ENCODE measurements at regions not wholly inside any gene's neighbourhood (a gene's known extent, or its start where the extent isn't known, plus 50 kb on each side); places are given as distances from the start of the nearest gene placed in this dataset.
"Not testable (repeated sequence)": the region's sequence is repeated elsewhere in the genome, so short reads cannot be mapped to it uniquely, and the experiment has no call there.

DNA sequence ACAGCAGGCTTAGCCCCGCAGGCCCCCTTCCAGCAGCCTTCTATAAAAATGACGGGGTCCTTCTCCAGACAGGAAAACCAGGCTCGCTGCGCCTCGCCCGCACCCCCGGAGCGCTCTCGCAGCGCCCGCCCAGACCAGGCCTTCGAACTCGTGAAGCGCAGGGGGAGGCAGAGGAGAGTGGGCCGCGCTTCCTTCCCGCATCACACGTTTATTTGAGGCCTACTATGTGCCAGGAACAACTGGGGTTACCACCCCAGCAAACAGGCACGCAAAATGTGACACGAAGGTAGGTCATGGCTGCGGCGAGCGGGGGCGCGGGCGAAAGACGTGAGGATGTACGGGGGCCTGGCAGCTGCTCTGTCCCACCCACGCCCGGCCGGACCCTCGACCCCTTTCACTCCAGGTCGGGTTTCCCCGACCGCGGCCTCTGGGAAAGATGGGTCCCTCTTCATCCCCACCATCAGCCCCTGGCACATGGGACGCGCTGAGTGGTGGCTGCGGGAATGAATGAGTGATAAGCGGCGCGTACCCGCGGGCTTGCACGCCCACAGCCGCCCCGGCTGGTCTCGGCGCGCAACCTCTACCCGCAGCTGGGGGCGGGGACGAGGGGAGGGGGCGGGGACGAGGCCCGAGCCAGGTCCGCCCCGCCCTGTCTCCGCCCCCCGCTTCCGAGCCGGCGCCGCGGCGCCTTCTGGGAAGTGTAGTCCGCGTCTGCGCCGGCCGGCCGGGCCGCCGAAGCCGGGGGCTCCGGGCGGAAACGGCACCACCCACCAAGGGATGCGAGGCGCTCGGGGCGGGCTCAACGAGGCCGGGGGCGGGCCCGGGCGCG is 59.1 kb downstream of the ZNF467 start:
- peak; percentile 78 for DNase-seq

DNA sequence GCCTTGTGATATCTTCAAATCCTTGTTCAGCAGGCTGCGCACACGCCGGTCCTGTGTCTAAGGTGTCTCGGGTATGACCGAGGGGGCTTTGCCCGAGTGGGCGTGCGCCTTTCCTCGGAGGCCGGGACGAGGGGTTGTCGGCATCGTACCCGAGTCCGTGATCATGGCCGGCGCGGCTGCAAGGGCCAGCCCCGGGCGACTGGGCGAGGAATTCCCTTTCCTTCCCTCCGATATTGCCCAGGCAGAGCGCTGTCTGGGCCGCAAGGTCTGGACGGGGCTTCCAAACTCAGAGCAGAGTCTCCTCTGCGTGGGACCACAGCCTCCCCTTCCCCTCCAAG is 59.7 kb downstream of the ZNF467 start:
- no peak for DNase-seq

DNA sequence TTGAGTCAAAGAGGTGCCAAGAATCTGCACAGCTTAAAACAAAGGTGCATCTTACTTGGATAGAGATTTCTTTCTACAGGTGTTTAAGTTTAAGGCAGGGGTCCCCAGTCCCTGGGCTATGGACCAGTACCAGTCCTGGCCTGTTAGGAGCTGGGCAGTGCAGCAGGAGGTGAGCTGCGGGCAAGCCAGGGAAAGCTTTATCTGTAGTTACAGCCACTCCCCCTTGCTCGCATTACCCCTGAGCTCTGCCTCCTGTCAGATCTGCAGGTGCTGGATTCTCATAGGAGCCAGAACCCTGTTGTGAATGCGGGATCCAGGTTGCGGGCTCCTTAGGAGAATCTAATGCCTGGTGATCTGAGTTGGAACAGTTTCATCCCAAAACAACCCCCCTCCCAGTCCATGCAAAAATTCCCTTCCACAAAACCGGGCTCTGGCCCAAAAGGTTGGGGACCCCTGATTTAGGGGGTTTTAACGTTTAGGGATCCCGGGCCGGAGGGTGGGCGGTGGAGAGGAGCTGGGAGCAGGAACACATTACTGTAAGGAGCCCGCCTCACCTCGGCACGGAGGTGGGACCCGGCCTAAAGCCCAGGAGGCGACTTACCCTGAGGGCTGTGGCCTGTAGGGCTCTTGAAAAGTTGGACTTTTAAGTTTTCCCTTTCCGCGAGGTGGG is 60.2 kb downstream of the ZNF467 start:
- DNase-seq = no peak

DNA sequence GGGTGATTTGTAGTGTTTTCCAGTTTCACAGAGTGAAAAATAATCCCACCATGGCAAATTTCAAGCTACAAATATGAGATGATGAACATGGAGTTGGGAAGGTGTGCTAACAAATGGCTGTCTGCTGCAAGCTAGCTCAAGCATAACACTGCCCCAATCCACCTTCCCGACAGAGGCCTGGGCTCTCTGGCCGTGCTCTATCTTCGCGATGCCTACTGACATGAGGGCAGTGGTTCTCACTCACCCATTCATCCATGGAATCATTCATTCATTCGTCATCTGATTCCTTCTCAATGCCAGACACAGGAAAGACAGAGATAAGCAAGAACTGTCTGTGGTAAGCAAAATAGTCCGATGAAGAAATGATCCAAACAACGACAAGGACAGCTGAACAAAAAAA is 65.4 kb downstream of the ZNF467 start:
- DNase-seq = no peak

DNA sequence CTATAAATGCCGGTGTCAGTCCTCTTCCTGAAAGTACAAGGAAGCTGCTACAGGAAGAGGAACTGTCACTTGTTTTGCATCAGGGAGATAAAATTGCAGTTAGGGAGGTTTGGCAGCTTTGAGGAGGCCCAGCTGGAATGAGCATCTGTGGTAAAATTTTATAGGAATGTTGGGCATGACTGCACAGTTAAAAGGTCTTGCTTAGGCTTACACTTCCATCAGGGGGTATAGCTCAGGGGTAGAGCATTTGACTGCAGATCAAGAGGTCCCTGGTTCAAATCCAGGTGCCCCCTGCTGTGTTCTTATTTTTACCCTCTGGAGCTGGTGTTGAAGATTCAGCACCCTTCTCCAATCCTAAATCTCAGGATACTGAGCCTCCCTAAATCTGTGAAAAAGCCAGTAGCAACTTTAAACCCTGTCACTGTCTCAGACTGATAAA is 65.9 kb downstream of the ZNF467 start:
- DNase-seq = no peak

DNA sequence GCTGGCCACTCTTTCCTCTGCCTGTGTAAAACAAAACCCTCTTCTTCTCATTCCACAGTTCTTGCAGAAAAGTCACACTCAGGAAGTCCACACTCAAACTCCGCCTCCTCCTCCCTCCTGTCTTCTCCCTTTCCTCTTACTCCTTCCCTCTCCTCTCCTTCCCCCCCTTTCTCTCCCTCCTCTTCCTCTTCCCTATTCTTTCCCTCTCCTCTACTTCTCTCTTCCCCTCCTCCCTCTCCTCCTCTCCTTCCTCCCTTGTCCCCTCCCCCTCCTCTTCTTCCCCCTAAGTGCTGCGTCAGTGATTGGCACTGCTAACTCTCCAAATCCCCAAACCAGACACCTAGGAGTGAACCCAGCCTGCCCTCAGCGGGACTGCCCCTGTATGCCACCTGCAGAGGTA is 67.0 kb downstream of the ZNF467 start:
- no peak for DNase-seq

DNA sequence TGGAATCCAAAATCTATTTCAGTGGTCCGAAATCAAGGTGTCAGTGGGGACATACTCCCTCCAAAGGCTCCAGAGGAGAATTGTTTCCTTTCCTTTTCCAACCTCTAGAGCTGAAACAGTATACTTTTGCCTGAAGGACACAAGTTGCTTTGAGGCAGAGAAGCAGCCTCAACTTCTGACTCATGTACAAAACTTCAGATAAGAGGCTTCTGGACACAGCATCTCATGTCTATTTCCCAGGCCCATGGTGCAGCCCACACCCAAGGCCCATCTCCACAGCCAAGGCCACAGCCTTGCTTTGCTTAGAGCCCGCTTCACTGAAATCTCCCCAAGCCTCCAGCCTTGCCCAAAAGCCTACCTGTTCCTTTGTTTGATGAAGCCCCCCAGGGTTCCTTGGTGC is 68.9 kb downstream of the ZNF467 start:
- DNase-seq = no peak

DNA sequence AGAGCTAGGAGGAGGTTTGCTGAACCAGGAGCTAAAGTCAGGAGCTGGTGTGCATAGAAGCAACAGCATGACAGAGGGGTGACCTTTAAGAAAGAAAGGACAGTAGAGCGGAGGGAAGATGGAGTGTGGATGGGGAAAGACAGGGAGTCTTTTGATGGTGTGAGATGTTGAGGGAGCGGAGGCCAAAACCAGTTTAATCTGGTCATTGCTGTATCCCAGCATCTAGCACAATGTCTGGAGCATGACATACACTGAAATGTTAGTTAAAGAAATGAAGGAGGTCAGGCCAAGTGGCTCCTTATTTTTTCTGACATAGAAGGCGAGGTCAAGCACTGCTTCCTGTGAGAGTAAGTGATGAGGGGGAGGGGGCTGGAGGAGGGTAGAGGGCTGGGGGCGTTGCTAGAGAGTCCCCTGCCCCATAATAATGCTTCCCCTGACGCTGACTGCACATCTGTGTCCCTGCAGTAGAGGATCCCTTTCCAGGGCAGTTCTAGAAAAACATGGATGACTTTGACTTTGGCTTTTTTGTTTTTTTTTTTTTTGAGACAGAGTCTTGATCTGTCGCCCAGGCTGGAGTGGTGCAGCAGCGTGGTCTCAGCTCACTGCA is 70.2 kb downstream of the ZNF467 start:
- DNase-seq = no peak

DNA sequence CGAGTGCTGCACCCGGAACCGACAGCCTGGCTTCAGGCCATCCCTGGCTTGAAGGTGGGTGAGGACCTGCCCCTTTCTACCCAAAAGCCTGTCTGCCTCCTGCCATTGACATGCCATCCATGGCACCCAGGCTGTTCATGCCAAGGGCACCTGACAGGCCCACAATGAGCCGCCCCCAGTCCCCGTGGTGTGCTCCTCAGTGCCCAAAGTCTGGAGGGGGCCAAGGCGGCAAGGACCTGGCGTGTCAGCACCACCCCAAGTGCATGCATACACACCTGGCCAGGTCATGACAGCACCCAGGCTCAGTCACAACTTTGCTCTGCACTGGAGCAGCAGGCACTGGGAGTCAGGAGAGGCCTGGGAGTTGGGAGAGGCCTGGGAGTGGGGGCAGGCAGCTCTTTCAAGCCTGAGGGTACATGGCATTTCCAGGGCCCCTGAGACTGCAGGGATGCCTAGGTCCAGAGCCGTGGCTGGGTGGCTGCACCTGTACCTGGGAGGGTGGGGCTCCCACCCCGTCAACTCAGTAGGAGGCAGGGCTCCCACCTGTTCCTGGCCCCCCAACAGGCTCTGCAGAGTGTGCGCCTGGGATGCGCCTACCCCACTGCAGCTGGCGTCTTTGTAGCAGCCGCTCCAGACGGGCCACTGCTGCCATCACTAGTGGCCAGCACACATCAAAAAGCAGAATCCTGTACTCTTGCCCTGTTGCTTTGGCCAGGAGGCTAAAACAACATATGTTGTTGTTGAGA is 71.7 kb downstream of the ZNF467 start:
- DNase-seq = no peak

DNA sequence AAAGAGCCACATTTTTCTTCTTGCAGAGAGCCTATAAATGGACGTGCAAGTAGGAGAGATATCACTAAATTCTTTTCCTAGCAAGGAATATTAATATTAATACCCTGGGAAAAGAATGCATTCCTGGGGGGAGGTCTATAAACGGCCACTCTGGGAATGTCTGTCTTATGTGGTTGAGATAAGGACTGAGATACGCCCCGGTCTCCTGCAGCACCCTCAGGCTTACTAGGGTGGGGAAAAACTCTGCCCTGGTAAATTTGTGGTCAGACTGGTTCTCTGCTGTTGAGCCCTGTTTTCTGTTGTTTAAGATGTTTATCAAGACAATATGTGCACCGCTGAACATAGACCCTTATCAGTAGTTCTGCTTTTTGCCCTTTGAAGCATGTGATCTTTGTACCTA is 75.6 kb downstream of the ZNF467 start:
- DNase-seq = not testable (repeated sequence)

DNA sequence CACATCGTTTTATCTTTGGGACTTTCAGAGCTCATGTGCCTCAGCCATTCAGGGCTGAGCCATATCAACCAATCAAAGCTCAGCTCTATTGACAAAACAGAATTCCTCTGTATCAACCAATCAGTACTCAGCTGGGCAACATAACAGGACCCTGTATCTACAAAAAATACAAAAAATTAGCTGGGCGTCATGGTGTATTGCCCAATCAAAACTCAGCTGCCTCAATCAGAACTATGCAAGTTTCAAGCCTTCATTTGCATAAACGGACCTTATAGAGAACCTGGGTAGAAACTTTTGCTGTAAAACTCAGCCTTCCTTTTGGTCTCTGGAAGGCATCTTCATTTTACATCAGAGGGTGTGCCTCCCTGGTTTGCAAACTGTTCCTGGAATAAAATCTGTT is 77.1 kb downstream of the ZNF467 start:
- no peak for DNase-seq

DNA sequence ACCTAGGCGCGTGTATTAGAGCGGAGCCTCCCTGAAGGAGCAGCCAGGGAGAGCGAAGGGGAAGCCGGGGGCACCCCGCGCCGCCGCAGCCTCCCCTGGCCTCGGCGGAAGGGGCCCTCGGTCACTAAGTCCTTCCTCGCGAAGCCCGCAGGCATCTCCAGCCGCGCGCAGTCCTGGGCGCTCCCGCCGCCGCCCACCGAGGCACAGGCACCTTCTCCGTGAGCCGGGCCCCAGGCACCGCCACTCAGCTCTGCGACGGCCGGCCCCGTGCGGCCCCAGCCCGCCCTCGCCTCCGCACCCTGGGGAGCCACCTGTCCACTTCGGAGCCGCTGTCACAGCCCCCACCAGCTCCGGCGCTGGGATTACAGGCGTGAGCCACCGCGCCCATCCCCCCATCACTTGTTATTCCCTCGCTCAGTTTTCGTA is 80.8 kb downstream of the ZNF467 start:
- DNase-seq = no peak

DNA sequence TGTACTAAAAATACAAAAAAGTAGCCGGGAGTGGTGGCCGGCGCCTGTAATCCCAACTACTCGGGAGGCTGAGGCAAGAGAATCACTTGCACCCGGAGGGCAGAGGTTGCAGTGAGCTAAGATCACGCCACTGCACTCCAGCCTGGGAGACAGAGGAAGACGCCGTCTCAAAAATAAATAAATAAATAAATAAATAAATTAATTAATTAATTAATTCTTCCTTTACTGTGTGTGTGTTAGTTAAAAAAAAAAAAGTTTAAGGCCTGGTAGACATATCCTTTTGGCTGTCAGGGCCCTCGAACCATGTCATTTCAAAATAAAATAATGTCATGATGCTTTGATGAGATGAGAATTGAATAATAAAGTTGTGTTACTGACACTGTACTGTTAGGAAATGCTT is 81.3 kb downstream of the ZNF467 start:
- no peak for DNase-seq

DNA sequence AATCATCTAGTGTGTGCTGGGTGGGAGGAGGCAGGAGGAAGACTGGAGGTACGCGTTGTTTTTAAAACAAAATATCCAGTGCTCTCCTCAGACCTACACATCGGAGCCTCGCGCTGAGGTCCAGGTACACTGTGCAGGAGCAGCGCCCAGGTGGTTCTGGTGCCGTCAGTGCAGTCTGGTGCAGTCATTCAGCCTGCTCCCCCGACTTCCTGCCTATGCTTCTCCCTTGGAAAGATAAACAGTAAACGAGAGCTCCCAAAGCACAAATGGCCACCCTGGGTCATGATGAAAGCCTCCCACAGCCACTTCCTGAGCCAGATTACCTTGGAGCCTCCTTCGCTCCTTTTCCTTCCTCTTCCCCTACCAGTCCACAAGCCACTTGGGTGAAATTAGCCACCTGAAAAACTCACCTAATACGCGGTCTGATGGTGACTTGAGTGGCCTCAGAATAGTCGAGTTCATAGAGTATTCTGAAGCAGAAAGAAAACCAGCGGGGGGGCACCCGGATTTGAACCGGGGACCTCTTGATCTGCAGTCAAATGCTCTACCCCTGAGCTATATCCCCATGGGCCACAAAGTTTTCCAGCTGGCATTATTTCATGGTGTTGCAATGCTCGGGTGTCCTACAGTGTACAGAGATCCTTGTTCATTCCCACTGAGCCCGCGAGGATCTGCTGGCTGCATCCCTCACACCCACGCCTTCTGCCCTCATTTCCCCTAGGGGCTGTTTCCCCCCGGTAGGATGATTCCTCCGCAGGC is 82.5 kb downstream of the ZNF467 start:
- no peak for DNase-seq

DNA sequence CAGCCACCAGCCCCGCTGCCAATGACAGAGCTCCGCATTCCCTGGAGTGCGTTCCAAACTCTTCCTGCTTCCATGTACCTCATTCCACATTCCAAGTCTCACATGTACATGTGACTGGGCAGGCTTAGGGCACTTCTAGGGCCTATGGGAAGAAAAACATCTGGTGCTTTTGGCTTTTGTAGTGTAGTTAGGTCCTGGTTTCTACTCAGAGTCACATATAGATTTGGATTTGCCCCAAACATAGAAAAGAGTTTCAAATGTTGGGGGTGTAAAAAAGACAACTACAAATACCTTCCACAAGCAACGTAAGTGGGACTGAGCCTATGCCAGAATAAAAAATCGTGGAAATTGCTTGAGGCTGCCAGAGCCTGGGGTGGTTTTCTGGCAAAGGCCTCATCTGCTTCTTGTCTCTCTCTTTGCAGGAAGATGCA is 84.1 kb downstream of the ZNF467 start:
- DNase-seq = no peak

DNA sequence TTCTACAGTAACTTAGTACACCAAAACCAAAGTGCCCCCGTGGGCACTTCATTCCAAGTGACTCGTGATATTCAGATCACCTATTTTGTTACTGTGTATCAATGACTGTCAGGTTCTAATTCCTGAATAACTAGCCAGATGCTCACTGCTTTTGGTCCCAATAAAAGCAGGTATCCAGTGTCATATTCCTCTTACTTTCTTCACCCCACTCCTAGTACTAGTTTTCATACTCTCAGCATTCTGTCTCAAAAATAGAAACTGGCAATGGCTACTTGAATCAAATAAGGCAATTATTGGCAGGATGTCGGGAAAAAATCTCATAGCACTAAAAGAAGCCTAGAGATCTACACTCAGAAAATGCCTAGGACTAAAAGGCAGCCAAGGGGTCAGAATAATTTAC is 84.6 kb downstream of the ZNF467 start:
- no peak for DNase-seq

DNA sequence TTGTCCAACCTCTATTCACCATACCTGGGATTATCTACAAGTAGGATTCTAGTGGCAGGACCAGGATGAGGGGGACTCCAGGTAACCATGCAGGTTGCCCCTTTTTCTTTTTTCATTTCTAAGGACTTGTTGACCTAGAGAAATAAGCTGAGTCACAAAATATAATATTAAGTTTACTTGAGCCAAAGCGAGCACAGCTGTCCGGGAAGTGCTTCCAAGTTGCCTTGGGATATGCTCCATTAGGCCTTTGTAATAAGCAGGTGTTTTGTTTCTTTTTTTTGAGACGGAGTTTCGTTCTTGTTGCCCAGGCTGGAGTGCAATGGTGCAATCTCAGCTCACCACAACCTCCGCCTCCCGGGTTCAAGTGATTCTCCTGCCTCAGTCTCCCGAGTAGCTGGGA is 85.6 kb downstream of the ZNF467 start:
- not testable (repeated sequence) for DNase-seq

DNA sequence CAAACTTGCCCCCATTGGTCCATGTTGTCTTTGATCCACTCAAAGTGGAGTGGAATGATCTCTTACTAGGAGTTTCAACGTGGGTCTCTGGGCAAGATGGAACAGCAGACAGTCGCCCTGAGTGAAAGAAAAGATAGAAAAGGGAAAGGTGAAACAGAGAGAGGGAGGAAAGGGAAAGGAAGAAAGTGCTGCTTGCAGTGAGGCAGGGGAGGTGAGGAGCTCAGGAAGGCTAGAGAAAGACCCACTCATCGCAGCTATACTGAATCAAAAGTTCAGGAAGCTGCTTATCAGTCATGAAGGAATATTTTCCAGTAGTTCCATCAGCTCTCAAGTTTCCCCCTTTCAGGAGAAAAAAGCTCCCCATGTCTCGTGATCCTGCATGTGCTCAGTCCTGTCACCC is 86.9 kb downstream of the ZNF467 start:
- DNase-seq = no peak

DNA sequence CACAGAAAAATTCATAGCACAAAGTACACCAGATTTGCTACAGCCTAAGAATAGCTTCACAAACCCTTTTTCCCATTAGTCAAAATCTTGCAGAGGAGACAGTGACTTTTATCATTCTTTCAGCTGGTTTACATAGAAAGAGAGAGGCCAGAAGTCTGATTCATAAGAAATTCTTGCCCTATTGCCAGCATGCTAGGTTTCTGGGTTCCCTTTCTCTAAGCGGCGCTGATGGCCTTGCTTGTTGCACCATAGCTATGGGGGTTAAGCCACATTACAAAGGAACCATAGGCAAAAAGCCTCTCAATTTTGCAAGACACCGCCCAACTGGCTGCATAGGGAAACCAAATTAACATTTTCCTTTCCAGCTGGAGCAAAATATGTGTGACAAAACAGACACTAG is 87.4 kb downstream of the ZNF467 start:
- DNase-seq = no peak

DNA sequence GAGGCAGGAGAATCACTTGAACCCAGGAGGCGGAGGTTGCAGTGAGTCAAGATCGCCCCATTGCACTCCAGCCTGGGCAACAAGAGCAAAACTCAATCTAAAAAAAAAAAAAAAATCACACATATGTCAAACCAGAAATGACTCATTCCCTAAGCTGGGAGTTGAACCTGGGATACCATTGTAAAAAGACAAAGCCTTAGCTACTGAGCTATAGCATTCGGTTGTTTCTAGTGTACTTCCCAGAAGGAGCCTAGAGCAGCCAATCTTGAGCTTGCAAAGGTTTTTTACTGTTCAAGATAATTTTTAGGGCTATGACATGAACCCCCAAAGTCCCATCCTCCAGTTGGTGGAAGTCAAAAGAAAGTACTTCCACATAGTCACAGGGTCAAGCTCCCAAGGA is 87.9 kb downstream of the ZNF467 start:
- DNase-seq = no peak

DNA sequence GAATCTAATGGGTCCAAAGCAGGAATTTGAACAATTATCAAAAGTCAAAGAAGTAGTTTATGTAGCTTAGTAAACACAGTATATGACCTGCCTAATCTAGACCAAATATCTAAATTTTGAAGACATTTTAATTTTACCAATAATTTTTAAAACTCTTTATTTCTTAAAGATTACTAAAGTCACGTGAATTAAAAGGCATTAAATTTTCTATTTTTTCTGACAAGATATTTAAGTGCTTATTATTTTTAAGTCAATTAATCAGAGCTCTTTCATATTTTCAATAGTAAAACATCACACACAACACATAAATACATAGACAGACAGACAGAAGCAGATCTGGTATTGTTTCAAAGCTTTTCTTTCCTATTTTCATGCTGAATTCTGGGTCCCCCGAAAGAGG is 89.5 kb downstream of the ZNF467 start:
- DNase-seq = no peak

DNA sequence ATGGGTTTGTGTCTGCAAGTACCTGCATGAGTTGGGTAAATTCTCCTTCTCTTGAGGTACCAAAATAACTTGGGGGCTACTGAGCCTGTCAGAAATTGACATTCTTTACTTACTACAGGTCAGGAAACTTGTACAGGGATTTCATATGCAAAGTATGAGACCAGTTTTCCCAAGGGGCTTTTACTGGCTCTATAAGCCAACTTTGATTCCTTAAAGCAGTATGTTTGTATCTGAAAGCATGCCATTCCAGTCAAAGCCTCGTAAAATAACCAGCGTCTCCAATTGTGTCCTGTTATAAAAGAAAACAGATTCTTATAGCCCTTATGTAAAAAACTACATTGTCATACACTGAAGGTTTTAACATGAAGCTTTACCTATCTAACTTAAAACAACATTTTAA is 90.2 kb downstream of the ZNF467 start:
- DNase-seq = no peak

DNA sequence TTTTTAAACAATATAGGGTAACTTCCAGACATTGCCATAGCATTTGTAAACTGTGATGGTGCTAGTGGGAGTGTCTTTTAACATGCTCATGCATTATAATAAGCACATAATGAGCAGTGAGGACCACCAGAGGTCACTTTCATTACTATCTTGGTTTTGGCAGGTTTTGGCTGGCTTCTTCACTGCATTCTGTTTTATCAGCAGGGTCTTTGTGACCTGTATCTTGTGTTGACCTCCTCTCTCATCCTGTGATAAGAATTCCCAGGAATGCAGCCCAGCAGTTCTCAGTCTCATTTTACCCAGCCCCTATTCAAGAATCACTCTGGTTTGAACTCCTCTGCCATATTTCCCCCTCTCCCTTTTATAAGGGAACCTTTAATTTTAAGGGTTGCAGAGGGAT is 91.3 kb downstream of the ZNF467 start:
- DNase-seq = no peak

Data from T1000 (cell line).